ENCODE measurements at regions not wholly inside any gene's neighbourhood (a gene's known extent, or its start where the extent isn't known, plus 50 kb on each side); places are given as distances from the start of the nearest gene placed in this dataset.

GRCh38 chr11:28491431-28491830, 383.2 kb downstream of the METTL15 start:
- no peak for TF ChIP-seq POLR2A (IDR thresholded peaks at IDR 0.05)
- no peak for TF ChIP-seq CTCF (IDR thresholded peaks at IDR 0.05 in 4 of 5, conservative IDR thresholded peaks at IDR 0.05 in 1 of 5)
